T-helper 17 cell (primary cell): ENCODE measurements at regions not wholly inside any gene's neighbourhood (a gene's known extent, or its start where the extent isn't known, plus 50 kb on each side); places are given as distances from the start of the nearest gene placed in this dataset.
"Not testable (repeated sequence)": the region's sequence is repeated elsewhere in the genome, so short reads cannot be mapped to it uniquely, and the experiment has no call there.

Experiments
- ATAC-seq: fragments of 150-1000 bp; cut with Tn5 transposase; 2 replicates; pipeline ENCODE4 v1.10.0; 2021; ENCODE audit warnings: mild to moderate bottlenecking, moderate library complexity
- DNase-seq, 3 donors: peaks; one replicate each; pipeline versions ENCODE4 v3.0.0 to v3.0.0-alpha.2; 2020 to 2021
- H3K9me3 ChIP-seq: one replicate; pipeline ENCODE4 v1.7.0; 2013; ENCODE audit warnings: low read length, mild to moderate bottlenecking; ENCODE audit not compliant: control insufficient read depth, poor library complexity, severe bottlenecking
- H3K27ac Mint-ChIP-seq: one replicate; pipeline ENCODE4 v1.8.0; 2022; ENCODE audit warnings: mild to moderate bottlenecking, moderate library complexity, mixed read lengths
- H3K27me3 Mint-ChIP-seq: one replicate; pipeline ENCODE4 v1.8.0; 2022; ENCODE audit warnings: mixed read lengths
- H3K36me3 Mint-ChIP-seq: one replicate; pipeline ENCODE4 v1.8.0; 2022; ENCODE audit warnings: low read depth, mixed read lengths
- H3K4me1 Mint-ChIP-seq: one replicate; pipeline ENCODE4 v1.8.0; 2022; ENCODE audit warnings: mild to moderate bottlenecking, mixed read lengths
- H3K4me3 Mint-ChIP-seq: one replicate; pipeline ENCODE4 v1.8.0; 2022; ENCODE audit warnings: mild to moderate bottlenecking, moderate library complexity, mixed read lengths

DNA sequence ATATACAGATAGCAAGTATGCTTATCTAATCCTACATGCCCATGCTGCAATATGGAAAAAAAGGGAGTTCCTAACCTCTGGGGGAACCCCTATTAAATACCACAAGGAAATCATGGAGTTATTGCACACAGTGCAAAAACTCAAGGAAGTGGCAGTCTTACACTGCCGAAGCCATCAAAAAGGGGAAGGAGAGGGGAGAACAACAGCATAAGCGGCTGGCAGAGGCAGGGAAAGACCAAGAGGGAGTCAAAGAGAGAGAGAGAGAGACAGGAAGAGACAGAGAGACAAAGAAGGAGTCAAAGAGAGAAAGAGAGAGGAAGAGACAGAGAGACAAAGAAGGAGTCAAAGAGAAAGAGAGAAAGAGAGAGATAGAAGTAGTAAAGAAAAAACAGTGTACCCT lies 267.3 kb downstream of the S1PR1 start:
- DNase-seq, H3K4me1 Mint-ChIP-seq, ATAC-seq, H3K36me3 Mint-ChIP-seq, H3K4me3 Mint-ChIP-seq, H3K9me3 ChIP-seq, H3K27ac Mint-ChIP-seq: not testable (repeated sequence)
- peaks cover 22% of the 10 kb centered on the region for H3K27me3 Mint-ChIP-seq

DNA sequence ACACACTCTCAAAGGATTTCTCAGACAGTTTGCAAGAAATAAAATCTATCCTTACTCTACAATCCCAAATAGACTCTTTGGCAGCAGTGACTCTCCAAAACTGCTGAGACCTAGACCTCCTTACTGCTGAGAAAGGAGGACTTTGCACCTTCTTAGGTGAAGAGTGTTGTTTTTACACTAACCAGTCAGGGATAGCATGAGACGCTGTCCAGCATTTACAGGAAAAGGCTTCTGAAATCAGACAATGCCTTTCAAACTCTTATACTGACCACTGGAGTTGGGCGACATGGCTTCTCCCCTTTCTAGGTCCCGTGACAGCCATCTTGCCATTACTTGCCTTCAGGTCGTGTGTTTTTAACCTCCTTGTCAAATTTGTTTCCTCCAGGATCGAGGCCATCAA lies 268.4 kb downstream of the S1PR1 start:
- not testable (repeated sequence) for H3K36me3 Mint-ChIP-seq, H3K4me3 Mint-ChIP-seq, H3K4me1 Mint-ChIP-seq, ATAC-seq, H3K9me3 ChIP-seq, H3K27ac Mint-ChIP-seq, DNase-seq
- peaks cover 22% of the 10 kb centered on the region for H3K27me3 Mint-ChIP-seq

DNA sequence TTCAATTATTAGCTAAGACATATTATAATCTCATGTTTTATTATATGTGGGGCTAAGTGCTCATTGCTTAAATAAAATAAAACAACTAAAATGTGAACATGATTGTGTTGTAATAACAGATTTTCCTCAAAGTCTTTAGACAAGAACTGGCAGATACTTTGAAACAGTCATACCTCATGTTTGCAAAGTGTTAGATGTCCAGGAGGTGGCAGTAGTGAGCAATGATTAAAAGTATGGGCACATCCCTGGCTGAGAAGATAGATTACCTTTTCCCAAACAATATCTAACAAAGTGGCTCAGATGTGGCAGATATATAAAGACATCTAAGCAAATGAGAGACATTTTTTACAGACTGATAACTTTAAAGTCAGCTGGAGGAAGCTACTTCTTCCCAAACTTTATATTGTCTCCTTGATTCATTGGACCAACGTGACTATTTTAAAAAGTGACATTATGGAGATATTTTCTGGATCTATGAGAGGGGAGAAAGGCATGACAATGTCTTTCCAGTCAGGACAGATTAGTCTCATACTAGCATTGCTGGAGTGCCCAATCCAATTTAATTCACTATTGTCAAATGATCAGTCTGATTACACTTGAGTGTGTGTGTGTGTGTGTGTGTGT lies 269.8 kb downstream of the S1PR1 start:
- H3K9me3 ChIP-seq, result no peaks in the 10 kb centered on the region
- peaks cover 3% of the 10 kb centered on the region for H3K4me1 Mint-ChIP-seq
- peaks cover 24% of the 10 kb centered on the region for H3K27me3 Mint-ChIP-seq
- no peak overlapping the region for H3K27ac Mint-ChIP-seq
- no peak overlapping the region for H3K4me3 Mint-ChIP-seq
- H3K36me3 Mint-ChIP-seq, result no peaks in the 10 kb centered on the region
- peak; percentile 72 for ATAC-seq
- DNase-seq, result peak in 1 of 3 donors; percentile 31

DNA sequence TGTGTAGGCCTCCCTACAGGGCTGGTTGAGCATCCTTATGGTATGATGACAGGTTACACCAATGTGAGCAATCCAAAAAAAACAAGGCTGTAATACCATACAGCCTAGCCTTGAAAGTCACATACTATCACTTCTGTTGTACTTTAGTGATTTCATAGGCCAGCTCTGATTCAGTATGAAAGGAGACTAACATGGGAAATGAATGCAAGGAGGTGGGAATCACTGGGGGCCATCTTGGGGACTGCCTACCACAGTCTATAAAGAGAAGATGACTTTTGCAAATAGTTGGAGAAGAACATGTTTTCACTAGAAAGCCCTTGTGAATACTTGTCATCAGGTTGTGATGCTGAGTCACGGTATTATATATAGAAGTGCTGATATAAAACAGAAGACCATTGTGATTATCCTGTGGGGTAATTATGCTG lies 270.7 kb downstream of the S1PR1 start:
- H3K27me3 Mint-ChIP-seq, result peaks cover 22% of the 10 kb centered on the region
- ATAC-seq (no peak), DNase-seq (no peak)
- no peak overlapping the region for H3K27ac Mint-ChIP-seq
- H3K9me3 ChIP-seq, result no peaks in the 10 kb centered on the region
- no peak overlapping the region for H3K4me3 Mint-ChIP-seq
- H3K4me1 Mint-ChIP-seq, result peaks cover 3% of the 10 kb centered on the region
- no peaks in the 10 kb centered on the region for H3K36me3 Mint-ChIP-seq

DNA sequence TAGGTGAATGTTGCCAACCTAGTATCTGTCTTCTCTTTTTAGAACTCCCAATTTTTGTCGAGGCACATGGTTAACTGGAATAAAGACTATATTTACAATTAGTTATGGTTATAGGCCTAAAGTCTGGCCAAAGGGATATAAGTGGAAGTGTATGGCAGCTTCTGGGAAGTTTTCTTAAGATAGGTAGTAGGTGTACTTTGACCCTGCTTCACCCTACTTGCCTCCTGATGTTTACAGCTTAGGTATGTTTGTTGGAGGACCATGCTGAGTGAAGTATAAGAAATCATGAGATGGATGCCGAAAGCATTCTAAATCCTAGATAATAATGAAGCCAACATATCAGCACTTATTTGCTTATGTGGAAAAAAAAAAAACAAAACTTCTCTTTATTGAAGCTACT lies 272.1 kb downstream of the S1PR1 start:
- Mint-ChIP-seq H3K36me3 (no peaks in the 10 kb centered on the region), H3K27ac (no peak overlapping the region), H3K4me3 (no peak overlapping the region), H3K27me3 (peaks cover 17% of the 10 kb centered on the region), H3K4me1 (peaks cover 3% of the 10 kb centered on the region)
- ATAC-seq (no peak), DNase-seq (no peak)
- no peaks in the 10 kb centered on the region for H3K9me3 ChIP-seq

DNA sequence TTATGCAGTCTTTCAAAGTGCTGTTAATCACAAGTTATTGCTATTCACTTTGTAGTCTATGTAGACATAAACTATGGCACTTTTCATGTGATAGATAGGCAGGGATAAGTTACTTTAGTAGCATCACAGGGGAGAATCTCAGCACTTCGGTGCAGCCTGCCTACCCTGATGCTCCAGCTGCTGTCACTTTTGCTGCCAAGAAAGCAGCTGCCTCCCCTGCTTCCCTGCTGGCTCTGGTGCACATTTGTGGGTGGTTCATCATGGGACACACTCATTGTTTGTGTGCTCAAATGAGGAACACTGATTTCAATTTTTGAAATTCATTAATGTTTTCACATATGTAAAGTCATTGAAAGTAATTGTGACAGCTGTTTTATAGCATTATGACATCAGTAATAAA lies 272.6 kb downstream of the S1PR1 start:
- no peaks in the 10 kb centered on the region for H3K36me3 Mint-ChIP-seq

DNA sequence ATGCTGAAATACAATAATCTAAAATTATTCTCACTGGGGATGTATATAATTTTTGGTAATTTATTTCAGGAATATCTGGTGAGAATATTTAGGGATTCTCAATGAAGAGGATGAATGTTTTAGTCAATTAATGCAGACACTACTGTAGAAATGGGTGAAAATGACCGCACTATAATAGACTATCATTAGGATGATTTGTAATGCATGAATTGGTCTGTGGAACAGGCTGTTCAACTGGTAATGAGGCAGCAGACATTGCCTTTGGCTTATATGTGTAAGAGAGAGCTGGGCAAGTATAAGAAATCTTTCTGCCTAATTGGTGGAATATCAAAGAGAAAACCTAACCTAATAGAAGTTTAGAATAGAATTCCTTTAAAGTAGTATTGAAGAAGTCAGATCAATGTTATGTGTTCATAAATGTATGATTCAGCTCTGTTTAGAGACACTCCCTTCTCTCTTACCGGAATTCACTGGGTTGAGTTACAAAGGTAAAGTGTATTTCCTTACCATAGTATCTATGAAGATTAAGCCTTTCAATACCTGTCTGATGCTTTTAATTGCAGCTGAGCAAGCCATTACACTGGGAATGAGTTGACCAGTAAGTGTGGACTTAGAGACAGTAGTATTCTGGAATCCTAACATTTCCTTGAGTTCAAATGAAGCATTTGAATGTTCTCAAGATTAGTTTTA lies 274.5 kb downstream of the S1PR1 start:
- DNase-seq, result no peak
- H3K36me3 Mint-ChIP-seq, result no peaks in the 10 kb centered on the region
- no peak overlapping the region for H3K4me3 Mint-ChIP-seq
- no peaks in the 10 kb centered on the region for H3K4me1 Mint-ChIP-seq
- no peak for ATAC-seq
- no peak overlapping the region for H3K27ac Mint-ChIP-seq
- no peaks in the 10 kb centered on the region for H3K9me3 ChIP-seq
- peaks cover 20% of the 10 kb centered on the region for H3K27me3 Mint-ChIP-seq

More for the DNA sequence above, 272.6 kb downstream of the S1PR1 start:
- Mint-ChIP-seq H3K4me1 (no peaks in the 10 kb centered on the region), H3K27ac (no peak overlapping the region), H3K27me3 (peaks cover 13% of the 10 kb centered on the region), H3K4me3 (no peak overlapping the region)
- H3K9me3 ChIP-seq, result no peaks in the 10 kb centered on the region
- DNase-seq (no peak), ATAC-seq (no peak)

DNA sequence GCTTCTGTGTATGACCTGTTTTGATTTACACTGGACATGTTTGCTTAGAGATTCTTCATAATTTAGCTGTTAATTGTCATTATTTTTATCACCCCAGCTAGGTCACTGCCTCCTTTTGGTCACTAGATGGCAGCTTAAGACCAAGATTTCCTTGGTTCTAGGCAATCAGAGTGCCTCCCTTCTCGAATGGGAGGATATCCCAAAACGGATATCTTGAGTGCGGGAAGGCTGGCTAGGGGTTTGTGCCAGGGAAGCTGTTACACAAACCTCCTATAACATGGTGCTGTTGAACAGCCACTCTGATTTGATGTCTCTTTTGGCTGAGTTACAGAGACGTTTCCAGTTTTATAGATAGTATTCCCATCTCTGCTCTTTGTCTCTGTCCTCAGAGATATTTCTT lies 283.5 kb downstream of the S1PR1 start:
- H3K4me1 Mint-ChIP-seq, result peaks cover 7% of the 10 kb centered on the region
- DNase-seq, result no peak
- H3K27ac Mint-ChIP-seq, result no peak overlapping the region
- H3K36me3 Mint-ChIP-seq, result peaks cover 3% of the 10 kb centered on the region
- no peak overlapping the region for H3K4me3 Mint-ChIP-seq
- ATAC-seq, result peak; percentile 60
- peaks cover 20% of the 10 kb centered on the region for H3K27me3 Mint-ChIP-seq
- H3K9me3 ChIP-seq, result peaks cover 5% of the 10 kb centered on the region

DNA sequence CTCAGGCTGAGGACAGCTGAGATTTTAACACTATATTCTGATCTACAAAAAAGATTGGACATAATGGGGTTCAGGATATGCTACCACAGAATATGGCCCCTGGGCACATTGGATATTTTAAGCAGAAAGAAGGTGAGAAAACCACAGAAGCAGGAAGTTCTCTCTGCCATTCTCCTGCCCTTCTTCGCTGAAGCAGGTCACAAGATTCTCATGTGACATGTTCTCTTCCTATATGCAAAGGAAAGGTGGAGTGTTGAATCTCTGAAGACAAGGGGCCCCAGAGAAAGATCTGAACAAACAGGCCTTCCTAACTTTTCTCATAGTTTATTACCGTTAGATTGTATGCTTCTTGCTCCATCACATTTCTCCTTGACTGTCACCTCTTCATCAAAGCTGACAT lies 285.7 kb downstream of the S1PR1 start:
- ATAC-seq (no peak), DNase-seq (no peak)
- Mint-ChIP-seq H3K27ac (no peak overlapping the region), H3K27me3 (peaks cover 28% of the 10 kb centered on the region), H3K36me3 (peaks cover 2% of the 10 kb centered on the region), H3K4me3 (no peak overlapping the region), H3K4me1 (peaks cover 13% of the 10 kb centered on the region)
- H3K9me3 ChIP-seq, result peaks cover 5% of the 10 kb centered on the region

DNA sequence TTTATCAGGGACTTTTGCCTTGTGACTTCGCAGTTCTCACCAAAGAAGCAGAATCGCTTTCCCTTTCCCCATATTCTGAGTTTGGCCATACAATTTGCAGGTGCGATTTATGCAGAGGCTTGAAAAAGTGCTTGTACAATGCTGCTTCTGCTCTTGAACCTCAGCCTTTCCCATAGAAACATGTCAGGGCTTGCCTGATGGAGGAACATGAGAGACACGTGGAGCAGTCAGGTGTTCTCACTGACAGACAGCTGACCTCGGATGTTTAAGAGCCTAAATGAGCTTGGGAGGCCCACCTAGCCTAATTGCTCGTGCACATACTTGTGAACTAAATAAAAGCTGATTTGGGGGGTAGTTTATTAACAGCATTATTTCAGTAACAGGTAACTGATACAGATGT lies 290.0 kb downstream of the S1PR1 start:
- no peak overlapping the region for H3K4me3 Mint-ChIP-seq
- H3K9me3 ChIP-seq, result no peaks in the 10 kb centered on the region
- H3K27me3 Mint-ChIP-seq, result peaks cover 41% of the 10 kb centered on the region
- DNase-seq (no peak), ATAC-seq (no peak)
- H3K36me3 Mint-ChIP-seq, result no peaks in the 10 kb centered on the region
- peaks cover 11% of the 10 kb centered on the region for H3K4me1 Mint-ChIP-seq
- H3K27ac Mint-ChIP-seq, result no peak overlapping the region

DNA sequence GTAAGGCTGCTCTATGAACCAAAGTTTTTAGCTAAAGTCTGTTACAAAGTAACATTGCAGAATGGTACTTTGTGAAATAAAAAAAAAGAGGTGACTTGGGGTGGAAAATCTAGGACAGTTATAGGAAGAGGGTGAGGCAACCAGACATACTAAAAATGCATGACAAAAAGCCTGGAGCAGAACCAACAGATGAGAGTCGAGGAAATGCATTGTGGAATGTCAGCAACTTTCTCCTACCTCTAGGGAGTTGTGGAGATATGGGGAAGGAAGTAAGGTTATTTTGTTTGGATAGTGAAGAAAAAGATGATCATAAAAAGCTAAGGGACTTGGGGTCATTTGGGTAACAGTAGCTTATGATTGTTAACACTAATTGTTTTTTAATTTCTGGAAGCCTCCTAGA lies 295.6 kb downstream of the S1PR1 start:
- peaks cover 23% of the 10 kb centered on the region for H3K27me3 Mint-ChIP-seq

DNA sequence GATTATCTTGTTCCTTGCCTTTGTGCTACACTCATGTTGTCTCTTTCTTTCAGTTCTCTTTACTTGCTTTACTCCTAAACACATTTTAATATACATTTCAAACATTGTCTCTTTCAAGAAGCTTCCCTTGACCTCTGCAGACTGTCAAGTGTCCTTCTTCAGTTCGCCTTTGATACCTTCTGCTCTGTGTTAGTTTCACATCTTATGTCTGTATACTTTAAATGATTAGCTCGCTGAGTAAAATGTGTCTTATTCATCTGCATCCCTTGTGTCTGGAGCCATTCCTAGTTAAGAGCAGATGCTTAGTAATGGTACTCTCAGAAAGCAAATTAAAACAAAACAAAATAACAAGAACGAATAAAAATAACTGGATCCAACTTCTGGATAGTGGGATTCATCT lies 303.3 kb downstream of the S1PR1 start:
- H3K9me3 ChIP-seq, result no peaks in the 10 kb centered on the region
- Mint-ChIP-seq H3K4me1 (no peaks in the 10 kb centered on the region), H3K36me3 (peaks cover 4% of the 10 kb centered on the region), H3K27me3 (peaks cover 18% of the 10 kb centered on the region), H3K27ac (no peak overlapping the region), H3K4me3 (no peak overlapping the region)
- no peak for ATAC-seq
- DNase-seq, result no peak

More for the DNA sequence above, 295.6 kb downstream of the S1PR1 start:
- no peaks in the 10 kb centered on the region for H3K9me3 ChIP-seq
- ATAC-seq (no peak), DNase-seq (no peak)
- Mint-ChIP-seq H3K36me3 (no peaks in the 10 kb centered on the region), H3K4me1 (peaks cover 2% of the 10 kb centered on the region), H3K4me3 (no peak overlapping the region), H3K27ac (no peak overlapping the region)

DNA sequence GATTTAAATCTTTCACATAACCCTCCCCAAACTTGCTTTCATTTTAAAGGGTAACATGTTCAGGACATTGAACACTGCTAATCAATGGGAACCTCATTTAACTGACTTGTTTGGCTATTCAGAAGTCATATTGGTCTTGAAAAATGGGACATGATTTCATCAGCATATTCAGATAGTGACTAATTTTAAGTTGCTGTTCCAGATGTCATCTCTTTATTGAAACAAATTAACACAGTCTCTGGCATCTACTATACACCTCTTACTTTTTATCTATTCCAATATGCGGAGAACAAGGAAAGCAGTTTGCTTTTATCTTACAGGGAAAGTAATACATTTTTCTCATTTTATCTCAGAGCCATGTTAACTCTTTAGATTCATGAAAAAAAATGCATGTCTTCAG lies 310.1 kb downstream of the S1PR1 start:
- DNase-seq, result no peak
- Mint-ChIP-seq H3K4me1 (no peaks in the 10 kb centered on the region), H3K27me3 (peaks cover 5% of the 10 kb centered on the region), H3K4me3 (no peak overlapping the region), H3K27ac (no peak overlapping the region), H3K36me3 (peaks cover 4% of the 10 kb centered on the region)
- no peaks in the 10 kb centered on the region for H3K9me3 ChIP-seq
- ATAC-seq, result no peak

DNA sequence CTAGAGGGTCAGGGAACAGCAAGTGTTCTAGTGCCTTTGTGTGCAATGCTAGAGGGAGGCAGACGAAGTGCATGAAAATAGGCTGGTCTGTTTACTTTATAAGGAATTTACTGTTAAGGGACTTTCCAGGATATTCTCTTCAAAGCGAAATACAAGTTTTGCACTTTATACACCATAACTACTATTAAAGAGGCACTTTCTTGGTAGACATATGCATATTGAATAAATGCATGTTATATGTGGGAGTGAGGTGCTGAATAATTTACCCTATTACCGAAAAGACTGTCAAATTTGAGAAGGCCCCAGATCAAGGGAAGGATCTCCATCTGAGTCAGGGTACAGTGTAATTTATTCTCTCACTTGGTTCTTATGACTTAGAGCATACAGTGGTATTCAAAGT lies 310.5 kb downstream of the S1PR1 start:
- Mint-ChIP-seq H3K36me3 (peaks cover 4% of the 10 kb centered on the region), H3K4me1 (no peaks in the 10 kb centered on the region), H3K27me3 (peaks cover 5% of the 10 kb centered on the region), H3K27ac (no peak overlapping the region), H3K4me3 (no peak overlapping the region)
- H3K9me3 ChIP-seq, result no peaks in the 10 kb centered on the region
- ATAC-seq (no peak), DNase-seq (no peak)
